HG02973 (cell line): ENCODE measurements at regions not wholly inside any gene's neighbourhood (a gene's known extent, or its start where the extent isn't known, plus 50 kb on each side); places are given as distances from the start of the nearest gene placed in this dataset.

Experiments
- ATAC-seq: cut with Tn5 transposase; IDR thresholded peaks from one replicate; pipeline ENCODE4 v1.9.1; 2021; ENCODE audit warnings: moderate library complexity; ENCODE audit not compliant: unreplicated experiment

DNA sequence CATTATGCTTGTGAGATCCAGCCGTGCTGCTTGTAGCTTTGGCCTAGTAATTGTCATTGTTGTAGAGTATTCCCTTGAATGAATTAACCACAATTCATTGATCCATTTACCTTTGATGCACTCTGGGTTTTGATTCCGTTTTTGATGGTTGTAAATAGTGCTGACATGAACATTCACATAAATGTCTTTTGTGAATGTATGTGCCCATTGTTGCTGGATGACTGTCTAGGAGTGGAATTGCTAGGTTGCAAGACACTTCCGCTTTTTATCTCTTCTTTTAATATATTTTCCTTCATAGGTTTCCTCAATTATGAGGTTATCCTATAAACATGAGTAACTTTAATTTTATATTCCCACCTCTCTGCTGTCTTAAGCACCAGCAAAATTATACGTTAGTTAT is 104.8 kb upstream of the CCDC68 start:
- no peak for ATAC-seq

DNA sequence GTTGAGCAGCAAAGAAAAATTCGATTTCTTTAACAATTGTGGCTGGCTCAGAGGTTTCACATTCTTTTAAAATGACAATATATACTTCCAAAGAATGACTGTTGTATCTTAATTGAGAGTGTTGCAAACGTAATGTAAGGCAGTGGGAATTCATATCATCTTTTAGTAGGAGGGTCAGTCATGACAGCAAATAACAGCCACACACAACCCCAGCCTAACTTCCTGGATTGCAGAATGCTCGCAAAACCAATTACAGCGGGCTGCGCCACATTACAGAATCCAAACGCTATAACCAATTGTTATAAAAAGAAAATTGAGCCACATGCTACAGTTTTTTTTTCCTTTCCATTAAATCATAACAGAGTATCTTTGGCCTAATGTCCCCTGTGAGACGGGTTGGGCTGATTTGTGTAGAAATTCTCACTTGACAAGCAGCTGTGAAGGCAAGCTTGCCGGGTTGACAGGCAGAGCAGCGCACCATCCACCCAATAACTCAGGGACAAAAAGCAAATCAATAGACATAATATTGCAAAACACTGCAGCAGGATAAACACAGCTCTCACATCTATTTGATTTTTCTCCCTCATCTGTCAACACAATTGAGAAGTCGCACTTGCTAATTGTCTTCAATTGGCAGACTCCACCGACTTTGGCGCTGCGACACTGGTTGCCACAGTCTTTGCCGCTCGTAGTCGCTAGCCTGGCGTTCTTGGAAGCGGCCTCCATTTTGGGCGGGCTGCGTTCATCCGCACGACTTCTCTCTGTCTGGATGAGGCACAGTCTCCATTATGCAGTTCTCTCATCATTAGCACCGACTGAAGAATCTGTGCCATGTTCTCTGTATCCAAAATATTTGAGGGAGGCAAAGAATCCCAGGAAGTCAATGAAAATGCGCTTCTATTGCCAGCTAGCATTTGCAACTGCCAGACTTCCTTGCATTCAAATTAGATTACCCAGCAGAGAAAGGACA is 95.0 kb upstream of the CCDC68 start:
- no peak for ATAC-seq

DNA sequence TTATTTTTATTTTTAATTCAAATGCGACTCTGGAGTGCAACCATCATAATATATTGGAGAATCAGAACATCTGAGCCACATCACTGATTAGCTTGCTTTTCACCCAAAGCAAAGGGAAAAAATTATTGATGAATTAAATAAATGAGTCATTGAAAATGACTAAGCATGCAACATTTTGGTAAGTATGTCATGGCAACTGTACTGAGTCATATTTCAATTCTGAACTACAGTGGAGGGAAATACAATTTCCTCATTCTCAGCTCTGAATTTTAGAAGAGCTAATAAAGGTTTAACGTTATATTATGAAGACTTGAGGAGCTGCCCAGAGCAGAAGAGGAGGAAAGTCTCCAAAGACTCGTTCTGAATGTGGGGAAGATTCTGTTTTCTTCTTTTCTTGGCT is 89.6 kb upstream of the CCDC68 start:
- ATAC-seq: no peak

DNA sequence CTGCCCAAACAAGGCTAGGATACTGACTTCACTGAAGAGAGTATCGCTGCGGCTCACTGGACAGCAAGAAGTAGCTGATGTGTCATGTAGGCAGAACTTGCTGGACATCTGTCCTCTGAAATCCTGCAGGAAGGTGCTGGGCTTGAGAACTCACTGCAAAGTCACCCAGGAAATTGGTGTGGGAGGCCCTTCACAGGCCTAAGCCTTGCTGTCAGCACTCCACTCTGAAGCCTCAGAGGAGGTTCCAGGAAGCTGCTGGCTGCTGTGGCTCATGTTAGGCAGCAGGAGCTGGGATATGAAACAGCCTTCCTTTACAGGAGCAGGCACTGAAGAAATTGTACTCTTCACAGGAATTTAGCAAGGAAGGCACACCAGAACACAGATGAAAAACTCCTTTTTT is 88.3 kb upstream of the CCDC68 start:
- no peak for ATAC-seq

DNA sequence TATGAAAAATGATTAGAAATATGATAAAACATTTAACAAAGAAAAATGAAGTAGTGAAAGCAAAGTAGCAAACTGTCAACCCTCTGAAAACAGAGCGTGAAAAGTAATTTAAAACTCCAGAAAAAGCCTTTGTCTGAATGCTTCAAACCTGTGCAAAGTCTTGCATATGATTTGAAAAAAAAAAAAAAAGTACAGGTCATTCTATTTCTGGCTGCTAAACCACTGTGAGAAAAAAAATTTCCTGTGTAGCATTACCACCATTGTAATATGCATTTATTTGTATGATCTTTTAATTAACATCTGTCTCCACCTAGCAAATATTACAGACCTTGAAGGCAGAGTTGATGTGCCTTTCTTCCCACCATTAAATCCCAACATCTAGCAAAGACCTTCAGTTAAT is 82.1 kb upstream of the CCDC68 start:
- no peak for ATAC-seq

DNA sequence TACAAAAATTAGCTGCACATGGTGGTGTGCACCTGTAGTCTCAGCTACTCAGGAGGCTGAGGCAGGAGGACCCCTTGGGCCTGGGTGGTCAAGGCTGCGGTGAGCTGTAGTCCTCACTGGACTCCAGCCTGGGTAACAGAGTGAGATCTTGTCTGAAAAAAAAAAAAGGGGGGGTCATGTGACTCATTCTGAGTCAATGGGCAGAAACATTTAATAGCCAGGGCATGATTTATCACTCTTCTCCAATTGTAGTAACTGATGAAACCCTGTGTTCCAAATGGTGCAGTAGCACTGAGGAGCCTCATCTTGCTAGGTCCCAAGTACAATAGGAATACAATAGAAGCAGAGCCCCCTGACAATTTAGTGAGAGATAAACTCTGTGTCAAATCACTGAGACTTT is 78.9 kb upstream of the CCDC68 start:
- ATAC-seq: no peak

DNA sequence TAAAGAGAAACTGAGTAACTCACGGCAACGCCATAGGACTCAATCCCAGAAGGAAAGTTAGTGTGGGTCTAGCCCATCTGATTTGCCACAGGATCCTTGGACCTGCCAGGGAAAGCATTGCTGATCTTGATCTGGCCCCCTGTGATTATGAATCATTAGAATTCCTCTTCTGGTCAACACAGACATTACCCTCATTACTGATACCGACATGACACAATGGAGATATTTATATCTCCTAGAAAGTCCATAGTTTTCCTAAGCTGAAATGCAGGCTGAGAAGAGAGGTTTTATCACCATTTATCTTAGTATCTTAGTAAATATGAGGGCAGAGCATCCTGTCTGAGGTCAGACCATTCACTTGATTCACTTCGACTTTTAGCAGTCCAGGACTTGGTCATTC is 75.5 kb upstream of the CCDC68 start:
- no peak for ATAC-seq

DNA sequence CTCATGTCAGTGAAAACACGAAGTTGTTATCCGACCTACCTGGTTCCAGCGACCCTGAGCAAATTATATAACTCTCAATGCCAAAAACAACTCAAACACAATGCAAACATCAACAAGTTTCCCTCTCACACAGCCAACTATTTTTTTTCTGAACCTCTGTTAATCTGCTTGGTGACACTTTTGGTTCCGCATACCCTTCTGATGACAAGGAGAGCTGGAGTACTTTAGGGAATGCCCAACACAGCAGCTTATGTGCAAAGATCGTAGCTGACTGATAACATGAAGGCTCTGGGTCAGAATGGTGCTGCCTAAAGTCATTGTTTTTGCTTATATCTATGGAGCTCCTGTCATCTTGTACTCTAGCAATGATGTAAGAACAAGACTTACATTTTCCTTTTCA is 72.7 kb upstream of the CCDC68 start:
- ATAC-seq: peak; percentile 70

DNA sequence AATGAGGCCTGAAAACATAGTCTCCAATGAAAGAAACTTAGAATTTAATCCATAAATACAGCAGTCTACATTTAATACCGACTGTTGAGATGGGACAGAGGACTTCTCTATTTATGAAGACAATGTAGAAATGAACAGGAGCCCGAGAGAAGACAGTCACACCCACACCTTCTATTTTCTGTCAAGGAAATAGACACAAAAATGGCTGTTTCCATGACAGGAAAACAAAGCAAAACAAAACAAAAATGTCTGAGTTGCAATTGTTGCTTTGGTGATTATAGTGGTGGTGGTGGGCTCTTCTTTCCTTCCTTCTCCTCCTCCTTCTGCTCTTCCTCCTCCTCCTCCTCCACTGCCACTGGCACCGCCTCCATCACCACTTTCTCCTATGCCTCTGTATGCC is 72.3 kb upstream of the CCDC68 start:
- ATAC-seq: peak; percentile 36

DNA sequence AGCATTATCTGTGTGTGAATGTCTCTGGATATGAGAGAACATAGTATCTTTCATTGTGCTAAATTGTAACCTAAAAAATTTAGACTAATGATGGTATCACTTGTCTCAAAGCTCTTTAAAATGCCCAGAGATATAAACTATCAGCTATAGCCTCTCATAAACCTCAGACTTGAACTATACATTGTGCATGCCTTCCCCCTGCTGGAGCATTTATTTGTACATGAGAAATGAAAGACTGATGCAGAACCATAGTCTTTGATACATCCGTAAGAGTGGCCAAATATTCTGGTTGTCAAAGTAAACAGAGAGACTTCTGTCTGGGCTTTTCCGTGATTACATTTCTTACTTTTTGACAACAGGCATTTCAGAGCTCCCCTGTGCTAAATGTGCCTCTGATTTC is 71.9 kb upstream of the CCDC68 start:
- no peak for ATAC-seq

DNA sequence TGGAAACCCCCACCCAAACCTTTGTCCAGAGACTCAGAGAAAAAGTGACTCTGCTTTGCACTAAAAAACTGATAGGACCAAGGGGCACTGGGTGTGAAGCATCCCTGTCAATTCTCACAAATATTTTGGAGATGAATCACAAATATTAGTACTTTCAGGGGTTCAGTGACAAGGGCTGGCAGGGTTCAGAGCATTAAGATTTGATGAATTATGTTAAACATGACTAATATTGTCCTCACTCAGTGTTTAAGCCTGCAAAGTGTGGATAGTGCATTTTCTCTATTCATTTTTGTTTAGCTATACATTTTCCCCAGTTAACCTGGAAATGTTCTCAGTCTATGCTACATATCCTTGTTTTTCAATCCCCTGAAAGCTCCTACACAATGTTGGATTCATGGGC is 65.3 kb upstream of the CCDC68 start:
- no peak for ATAC-seq

DNA sequence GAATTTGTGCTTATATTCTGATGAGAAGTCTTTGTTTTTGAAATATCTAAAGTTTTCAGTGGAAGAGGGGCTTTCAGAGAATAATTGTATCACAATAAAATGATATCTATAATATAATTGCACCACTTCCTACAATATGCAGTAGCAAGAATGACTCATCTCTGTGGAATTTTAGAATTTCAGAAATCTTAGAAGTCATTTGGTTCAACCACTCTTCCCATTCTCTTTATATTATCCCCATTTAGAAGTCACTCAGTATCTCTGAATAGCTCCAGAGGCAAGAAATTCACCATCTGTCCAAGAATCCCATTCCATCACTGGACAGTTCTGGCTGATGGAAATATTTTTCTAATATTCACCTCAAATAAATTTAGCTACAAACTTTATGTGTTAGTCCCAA is 59.3 kb upstream of the CCDC68 start:
- ATAC-seq: no peak

DNA sequence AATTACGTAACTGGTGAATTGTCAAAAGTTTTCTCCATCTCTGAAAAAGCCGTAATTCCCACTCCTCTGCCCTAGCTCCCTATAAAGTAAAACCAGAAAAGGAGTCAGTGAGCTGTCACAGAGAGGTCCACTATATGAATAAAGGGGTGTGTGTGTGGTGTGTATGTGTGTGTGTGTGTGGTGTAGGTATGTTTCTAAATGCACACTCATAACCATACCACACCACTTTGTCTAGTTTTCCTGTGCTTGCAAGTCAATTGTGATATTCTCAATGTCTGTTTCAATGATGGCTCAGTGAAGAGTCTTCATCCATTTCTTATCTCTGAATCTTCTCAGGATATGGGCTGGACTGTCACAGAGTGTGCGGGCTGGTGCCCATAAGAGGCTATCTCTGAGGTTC is 54.8 kb upstream of the CCDC68 start:
- no peak for ATAC-seq

DNA sequence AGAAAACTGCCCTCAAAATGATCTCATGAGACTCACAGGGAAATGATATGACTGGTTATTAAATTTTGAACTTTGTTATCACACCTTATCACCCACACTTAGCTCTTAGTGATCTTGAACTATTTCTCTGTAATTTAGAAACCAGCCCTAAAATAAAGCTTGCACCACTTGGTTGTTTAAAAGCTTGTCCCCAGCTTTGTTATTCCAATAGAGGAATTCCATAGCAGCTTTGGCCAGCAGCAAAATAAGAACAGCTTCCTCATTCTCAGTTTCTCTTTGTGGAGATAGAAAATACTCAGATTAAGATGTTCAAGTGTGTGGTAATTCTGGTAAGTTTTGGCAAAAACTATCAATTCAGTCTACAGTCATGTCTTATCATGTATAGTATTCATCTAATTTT is 54.4 kb upstream of the CCDC68 start:
- no peak for ATAC-seq

DNA sequence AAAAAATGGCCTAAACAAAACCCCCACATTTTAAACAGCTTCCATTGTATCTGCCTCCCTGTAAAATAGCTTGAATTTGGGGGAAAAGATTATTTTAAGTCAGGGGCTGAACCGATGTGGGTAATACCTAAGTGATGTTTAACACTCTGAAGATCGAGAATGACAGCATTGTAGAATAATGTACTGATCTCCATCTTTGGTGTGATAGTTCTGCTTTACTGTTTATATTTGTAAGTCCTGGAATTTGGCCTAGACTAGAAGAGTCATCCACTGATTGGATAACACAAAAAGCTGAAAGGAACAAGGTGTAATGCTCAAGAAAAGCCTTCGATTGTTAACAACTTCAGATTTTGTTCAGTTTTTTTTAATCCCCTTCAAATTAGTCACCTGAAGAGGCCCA is 53.8 kb upstream of the CCDC68 start:
- ATAC-seq: no peak

DNA sequence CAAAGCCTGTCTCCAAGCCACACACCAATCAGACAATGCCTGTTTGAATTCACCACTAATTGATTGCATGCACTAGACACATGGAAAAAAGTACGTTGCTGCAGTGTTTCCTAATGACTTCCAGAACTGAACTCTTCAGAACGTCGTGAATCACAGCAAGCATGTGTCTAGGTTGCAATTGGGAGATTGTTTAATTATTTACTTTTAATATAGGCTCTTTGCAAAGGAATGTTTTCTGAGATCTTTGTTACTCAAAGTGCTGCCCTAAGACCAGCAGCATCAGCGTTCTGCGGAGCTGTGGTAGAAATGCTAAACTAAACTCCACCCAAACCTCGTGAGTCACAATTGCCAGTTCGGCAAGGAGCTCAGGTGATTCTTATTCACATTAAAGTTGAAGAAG is 52.7 kb upstream of the CCDC68 start:
- ATAC-seq: no peak
